ENCODE measurements at regions not wholly inside any gene's neighbourhood (a gene's known extent, or its start where the extent isn't known, plus 50 kb on each side); places are given as distances from the start of the nearest gene placed in this dataset.

DNA sequence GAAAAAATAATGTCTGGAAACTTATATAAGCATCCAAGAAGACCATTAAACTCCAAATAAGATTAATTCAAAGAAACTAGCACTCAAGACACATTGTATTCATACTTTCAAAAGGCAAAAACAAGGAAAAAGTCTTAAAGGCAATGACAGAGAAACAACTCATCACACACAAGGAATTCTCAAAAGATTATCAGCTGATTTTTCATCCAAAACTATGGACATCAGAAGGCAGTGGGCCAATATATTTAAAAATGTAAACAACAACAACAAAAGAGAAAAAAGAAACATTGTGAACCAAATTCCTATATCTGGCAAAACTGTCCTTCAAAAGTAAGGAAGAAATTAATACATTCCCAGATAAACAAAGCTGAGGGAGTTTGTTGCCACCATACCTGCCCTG is 711.4 kb upstream of the GALNTL6 start:
- TF ChIP-seq GATA2 (IDR thresholded peaks at IDR 0.05; ENCODE audit: low read depth, low read length) (no peak), GATA3 (IDR thresholded peaks at IDR 0.05; ENCODE audit: low read depth, low read length) (no peak)

Data from SH-SY5Y (cell line).